GM23338 (cell line): ENCODE measurements at regions not wholly inside any gene's neighbourhood (a gene's known extent, or its start where the extent isn't known, plus 50 kb on each side); places are given as distances from the start of the nearest gene placed in this dataset.

ENCODE experiments used
- ATAC-seq: fragments of 200-7000 bp; cut with Tn5 transposase; 3 replicates; pipeline ENCODE4 v1.9.1; 2020
- DNase-seq: peaks from one replicate; pipeline ENCODE4 v3.0.0-alpha.2; 2015; ENCODE audit warnings: low spot score
- H2AFZ ChIP-seq: fragments of 200-600 bp; sonication (generic); 2 replicates; pipeline ENCODE4 v1.8.0; 2016; ENCODE audit warnings: antibody characterized with exemption, mild to moderate bottlenecking, moderate library complexity
- H3F3A ChIP-seq: fragments of 200-600 bp; sonication (generic); replicated peaks from 2 replicates; pipeline ENCODE4 v1.8.0; 2017; ENCODE audit warnings: antibody characterized with exemption, mixed run types, low read depth
- H3K27ac ChIP-seq: fragments of 200-600 bp; sonication (generic); 2 replicates; pipeline ENCODE4 v1.6.1; 2016; ENCODE audit warnings: low read depth
- H3K27me3 ChIP-seq: fragments of 200-600 bp; sonication (generic); 2 replicates; pipeline ENCODE4 v1.8.0; 2016; ENCODE audit warnings: mild to moderate bottlenecking, mixed run types, moderate library complexity; ENCODE audit not compliant: insufficient read depth
- H3K36me3 ChIP-seq: fragments of 200-600 bp; sonication (generic); 2 replicates; pipeline ENCODE4 v1.8.0; 2016; ENCODE audit warnings: mild to moderate bottlenecking; ENCODE audit not compliant: insufficient read depth
- H3K4me1 ChIP-seq: fragments of 200-600 bp; sonication (generic); 2 replicates; pipeline ENCODE4 v1.8.0; 2016; ENCODE audit warnings: mild to moderate bottlenecking, moderate library complexity; ENCODE audit not compliant: insufficient read depth
- H3K4me2 ChIP-seq: fragments of 200-600 bp; sonication (generic); 2 replicates; pipeline ENCODE4 v1.7.1; 2017; ENCODE audit warnings: mixed run types
- H3K4me3 ChIP-seq: fragments of 200-600 bp; sonication (generic); 2 replicates; pipeline ENCODE4 v1.6.1; 2016; ENCODE audit warnings: mixed run types
- H3K79me2 ChIP-seq: fragments of 200-600 bp; sonication (generic); replicated peaks from 2 replicates; pipeline ENCODE4 v1.8.0; 2017; ENCODE audit warnings: mild to moderate bottlenecking; ENCODE audit not compliant: insufficient read depth
- H3K9me2 ChIP-seq: fragments of 200-600 bp; sonication (generic); 2 replicates; pipeline ENCODE4 v1.8.0; 2017; ENCODE audit not compliant: insufficient read depth
- H4K20me1 ChIP-seq: fragments of 200-600 bp; sonication (generic); replicated peaks from 2 replicates; pipeline ENCODE4 v1.8.0; 2017; ENCODE audit warnings: mild to moderate bottlenecking; ENCODE audit not compliant: insufficient read depth
- H3K27ac Mint-ChIP-seq: 2 replicates; pipeline ENCODE4 v1.8.0; 2020; ENCODE audit warnings: inconsistent platforms, mild to moderate bottlenecking, moderate library complexity, mixed read lengths
- H3K27me3 Mint-ChIP-seq: 3 replicates; pipeline ENCODE4 v1.8.0; 2022; ENCODE audit warnings: low read depth, mild to moderate bottlenecking, moderate library complexity, mixed read lengths, inconsistent platforms; ENCODE audit not compliant: insufficient read depth, poor library complexity
- H3K36me3 Mint-ChIP-seq: 3 replicates; pipeline ENCODE4 v1.8.0; 2021; ENCODE audit warnings: low read depth, mild to moderate bottlenecking, inconsistent platforms, moderate library complexity, mixed read lengths
- H3K4me1 Mint-ChIP-seq: 3 replicates; pipeline ENCODE4 v1.8.0; 2020; ENCODE audit warnings: mild to moderate bottlenecking, inconsistent platforms, mixed read lengths
- H3K4me3 Mint-ChIP-seq: 3 replicates; pipeline ENCODE4 v1.8.0; 2021; ENCODE audit warnings: moderate library complexity, mild to moderate bottlenecking, inconsistent platforms, mixed read lengths
- H3K9me3 Mint-ChIP-seq: 3 replicates; pipeline ENCODE4 v1.8.0; 2020; ENCODE audit warnings: moderate library complexity, mild to moderate bottlenecking, inconsistent platforms, mixed read lengths
- STAT1 ChIP-seq: IDR thresholded peaks from one replicate; pipeline ENCODE4 v1.6.1; 2016; ENCODE audit warnings: antibody characterized with exemption; ENCODE audit not compliant: unreplicated experiment
- ZNF114 ChIP-seq: fragments of 250-450 bp; sonication (Bioruptor Pico); IDR thresholded peaks from 2 replicates; pipeline ENCODE4 v1.5.0; 2020; ENCODE audit warnings: mild to moderate bottlenecking, moderate library complexity
- ZNF331 ChIP-seq: fragments of 250-450 bp; sonication (Bioruptor Pico); IDR thresholded peaks from 2 replicates; pipeline ENCODE4 v1.5.0; 2020; ENCODE audit warnings: low read depth, mild to moderate bottlenecking, moderate library complexity
- ZNF462 ChIP-seq: fragments of 250-450 bp; sonication (Bioruptor Pico); IDR thresholded peaks from 2 replicates; pipeline ENCODE4 v1.5.0; 2020; ENCODE audit warnings: mild to moderate bottlenecking, moderate library complexity
- TF ChIP-seq, protein P1 (sequence below): IDR thresholded peaks from 2 replicates; pipeline ENCODE4 v1.6.1; 2016; ENCODE audit warnings: antibody characterized with exemption

DNA sequence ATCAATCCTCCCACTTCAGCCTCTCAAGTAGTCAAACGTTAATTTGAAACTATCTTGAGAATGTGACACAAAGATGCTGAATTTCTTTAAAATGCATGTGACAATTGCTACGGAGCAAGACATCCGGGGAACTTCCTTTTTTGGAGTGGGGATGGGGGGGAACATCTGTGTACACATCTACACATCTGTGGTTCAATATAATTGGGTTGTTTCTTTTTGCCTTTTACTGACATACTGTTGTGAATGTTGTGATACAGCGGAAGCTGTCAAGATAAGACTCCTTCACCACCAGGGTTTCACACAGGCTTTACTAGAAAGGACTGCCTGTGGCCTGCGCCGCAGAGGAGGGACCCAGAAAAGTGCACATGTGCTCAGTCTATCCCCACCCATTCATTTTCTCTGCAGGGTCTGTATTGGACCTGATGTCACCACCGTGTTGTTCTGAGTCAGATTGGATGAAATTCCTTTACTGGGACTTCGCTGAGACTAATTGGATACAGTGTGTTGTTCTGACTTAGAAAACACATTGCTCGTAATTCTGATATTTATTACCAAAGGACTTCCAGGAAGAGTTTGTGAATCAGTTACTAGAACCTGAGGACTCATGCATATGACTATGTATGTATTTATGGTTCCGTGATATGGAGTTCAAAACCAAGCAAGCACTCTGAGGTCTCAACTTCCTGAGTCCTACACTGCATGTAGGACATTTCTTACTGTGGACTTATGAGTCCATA lies 98.7 kb upstream of the SGK1 start:
- DNase-seq = no peak
- Histone ChIP-seq H2AFZ (no peak overlapping the region), H3K27me3 (no peaks in the 10 kb centered on the region), H3K27ac (no peak overlapping the region), H3K9me2 (0 out of 2 replicates have a peak, but pooled peaks cover 6% of the 10 kb centered on the region), H3K4me1 (no peaks in the 10 kb centered on the region), H3F3A (no peaks in the 10 kb centered on the region), H3K79me2 (no peaks in the 10 kb centered on the region), H3K36me3 (no peaks in the 10 kb centered on the region), H4K20me1 (no peaks in the 10 kb centered on the region), H3K4me3 (no peak overlapping the region), H3K4me2 (no peak overlapping the region)
- ATAC-seq = no peak
- peaks cover 23% of the 10 kb centered on the region for H3K36me3 Mint-ChIP-seq
- no peak for TF ChIP-seq ZNF331 (CRISPR knock-in tag)
- TF ChIP-seq, protein P1, sequence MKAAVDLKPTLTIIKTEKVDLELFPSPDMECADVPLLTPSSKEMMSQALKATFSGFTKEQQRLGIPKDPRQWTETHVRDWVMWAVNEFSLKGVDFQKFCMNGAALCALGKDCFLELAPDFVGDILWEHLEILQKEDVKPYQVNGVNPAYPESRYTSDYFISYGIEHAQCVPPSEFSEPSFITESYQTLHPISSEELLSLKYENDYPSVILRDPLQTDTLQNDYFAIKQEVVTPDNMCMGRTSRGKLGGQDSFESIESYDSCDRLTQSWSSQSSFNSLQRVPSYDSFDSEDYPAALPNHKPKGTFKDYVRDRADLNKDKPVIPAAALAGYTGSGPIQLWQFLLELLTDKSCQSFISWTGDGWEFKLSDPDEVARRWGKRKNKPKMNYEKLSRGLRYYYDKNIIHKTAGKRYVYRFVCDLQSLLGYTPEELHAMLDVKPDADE = no peak
- TF ChIP-seq ZNF114 (CRISPR knock-in tag) = no peak
- TF ChIP-seq STAT1 = no peak
- TF ChIP-seq ZNF462 (CRISPR knock-in tag) = no peak
- H3K27me3 Mint-ChIP-seq = peaks cover 2% of the 10 kb centered on the region
- no peak overlapping the region for H3K4me3 Mint-ChIP-seq
- H3K4me1 Mint-ChIP-seq = peaks cover 4% of the 10 kb centered on the region; the same call in 1 of the 3 replicates
- H3K27ac Mint-ChIP-seq = no peak overlapping the region
- H3K9me3 Mint-ChIP-seq = peaks cover 42% of the 10 kb centered on the region
